ENCODE measurements at regions not wholly inside any gene's neighbourhood (a gene's known extent, or its start where the extent isn't known, plus 50 kb on each side); places are given as distances from the start of the nearest gene placed in this dataset.
"Not testable (repeated sequence)": the region's sequence is repeated elsewhere in the genome, so short reads cannot be mapped to it uniquely, and the experiment has no call there.

DNA sequence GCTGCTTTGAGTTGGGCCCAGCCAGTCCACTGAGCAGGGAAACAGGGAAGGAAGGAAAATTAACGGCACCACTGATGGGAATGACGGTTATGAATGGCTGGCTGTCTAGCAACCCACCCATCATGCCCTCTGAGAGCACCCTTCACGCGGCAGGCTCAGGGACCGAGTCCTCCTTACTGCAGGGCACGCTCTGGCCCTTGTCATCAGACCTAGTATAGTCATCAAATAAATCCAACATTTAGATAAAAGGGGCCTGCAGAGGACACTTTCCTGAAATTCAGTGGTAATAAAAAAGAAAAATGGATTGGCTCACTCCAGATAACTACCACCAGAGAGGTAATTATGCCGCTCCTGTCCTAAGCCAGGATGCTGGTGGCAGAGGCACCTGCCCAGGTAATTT is 509.4 kb downstream of the MATN1 start:
- ATAC-seq (no peak), DNase-seq (no peak)
- in situ Hi-C loops (cut with MboI; ENCODE audit: low sequenced_read_pairs in 4 of 4) (no loop called here), intact Hi-C loops (cut with DNase I; ENCODE audit: low total_unique reads) (no loop called here)
- no peak for TF ChIP-seq POLR2A (IDR thresholded peaks at IDR 0.05)
- no peak for TF ChIP-seq CTCF (IDR thresholded peaks at IDR 0.05 in 4 of 5, conservative IDR thresholded peaks at IDR 0.05 in 1 of 5)
- no peak overlapping the region for H3K4me3 ChIP-seq
- H3K27me3 ChIP-seq = no peaks in the 10 kb centered on the region
- no peaks in the 10 kb centered on the region for H3K9me3 ChIP-seq
- no peaks in the 10 kb centered on the region for H3K36me3 ChIP-seq
- H3K27ac ChIP-seq = no peak overlapping the region
- H3K4me1 ChIP-seq = no peaks in the 10 kb centered on the region

- in situ Hi-C loops (cut with MboI; ENCODE audit: low sequenced_read_pairs in 4 of 4); intact Hi-C loops (cut with DNase I; ENCODE audit: low total_unique reads); ATAC-seq; H3K27me3 ChIP-seq; H3K36me3 ChIP-seq; H3K9me3 ChIP-seq; H3K4me1 ChIP-seq; H3K27ac ChIP-seq; DNase-seq; H3K4me3 ChIP-seq: not testable (repeated sequence)
Measured at GRCh38 chr1:30207962-30208361, 515.4 kb downstream of the MATN1 start.

DNA sequence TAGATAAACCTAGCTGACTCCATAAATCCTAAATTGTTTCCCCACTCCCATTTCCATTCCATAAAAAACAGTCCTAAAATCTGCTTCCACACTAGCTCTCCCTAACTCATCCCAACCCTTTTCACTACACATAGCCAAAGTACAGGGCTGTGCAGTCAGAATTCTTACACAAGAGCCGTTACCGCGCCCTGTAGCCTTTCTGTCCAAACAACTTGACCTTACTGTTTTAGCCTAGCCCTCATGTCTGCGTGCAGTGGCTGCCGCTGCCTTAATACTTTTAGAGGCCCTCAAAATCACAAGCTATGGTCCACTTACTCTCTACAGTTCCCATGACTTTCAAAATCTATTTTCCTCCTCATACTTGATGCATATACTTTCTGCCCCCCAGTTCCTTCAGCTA is 516.8 kb downstream of the MATN1 start:
- in situ Hi-C loops (cut with MboI; ENCODE audit: low sequenced_read_pairs in 4 of 4); ATAC-seq: not testable (repeated sequence)

DNA sequence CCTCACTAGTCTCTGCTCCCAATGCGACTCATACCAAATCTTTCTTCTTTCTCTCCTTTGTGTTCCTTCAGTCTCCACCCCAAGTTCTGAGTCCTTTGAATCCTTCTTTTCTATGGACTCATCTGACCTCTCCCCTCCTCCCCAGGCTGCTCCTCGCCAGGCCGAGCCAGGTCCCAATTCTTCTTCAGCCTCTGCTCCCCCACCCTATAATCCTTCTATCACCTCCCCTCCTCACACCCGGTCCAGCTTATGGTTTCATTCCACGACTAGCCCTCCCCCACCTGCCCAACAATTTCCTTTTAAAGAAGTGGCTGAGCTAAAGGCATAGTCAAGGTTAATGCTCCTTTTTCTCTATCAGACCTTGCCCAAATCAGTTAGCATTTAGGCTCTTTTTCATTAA is 518.5 kb downstream of the MATN1 start:
- DNase-seq; H3K27me3 ChIP-seq; H3K4me3 ChIP-seq; ATAC-seq; H3K9me3 ChIP-seq; H3K4me1 ChIP-seq; H3K36me3 ChIP-seq; intact Hi-C loops (cut with DNase I; ENCODE audit: low total_unique reads); in situ Hi-C loops (cut with MboI; ENCODE audit: low sequenced_read_pairs in 4 of 4); H3K27ac ChIP-seq: not testable (repeated sequence)

More for the DNA sequence above, 516.8 kb downstream of the MATN1 start:
- H3K36me3 ChIP-seq; H3K4me3 ChIP-seq; H3K27me3 ChIP-seq; H3K9me3 ChIP-seq; H3K27ac ChIP-seq; H3K4me1 ChIP-seq; DNase-seq; intact Hi-C loops (cut with DNase I; ENCODE audit: low total_unique reads): not testable (repeated sequence)

DNA sequence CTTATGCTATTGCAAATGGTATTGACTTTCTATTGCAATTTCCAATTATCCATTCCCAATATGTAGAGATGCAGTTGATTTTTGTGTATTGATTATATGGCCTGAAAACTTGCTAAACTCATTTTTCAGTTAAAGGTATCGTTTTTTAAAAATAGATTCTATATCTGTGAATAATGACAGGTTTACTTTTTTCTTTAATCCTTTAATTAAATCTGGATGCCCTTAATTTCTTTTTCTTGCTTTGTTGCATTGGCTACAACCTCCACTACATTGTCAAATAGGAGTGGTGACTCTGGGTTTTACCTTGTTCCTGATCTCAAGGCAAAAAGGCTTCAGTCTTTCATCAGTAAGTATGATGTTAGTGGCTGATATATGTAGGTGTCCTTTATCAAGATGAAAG is 522.4 kb downstream of the MATN1 start:
- H3K4me3 ChIP-seq = no peak overlapping the region
- no peaks in the 10 kb centered on the region for H3K36me3 ChIP-seq
- H3K27ac ChIP-seq = no peak overlapping the region
- DNase-seq = no peak
- no peaks in the 10 kb centered on the region for H3K9me3 ChIP-seq
- intact Hi-C loops (cut with DNase I; ENCODE audit: low total_unique reads) (no loop called here), in situ Hi-C loops (cut with MboI; ENCODE audit: low sequenced_read_pairs in 4 of 4) (no loop called here)
- H3K27me3 ChIP-seq = no peaks in the 10 kb centered on the region
- no peak for ATAC-seq
- no peak for TF ChIP-seq CTCF (IDR thresholded peaks at IDR 0.05 in 4 of 5, conservative IDR thresholded peaks at IDR 0.05 in 1 of 5)
- TF ChIP-seq POLR2A (IDR thresholded peaks at IDR 0.05) = no peak
- H3K4me1 ChIP-seq = no peaks in the 10 kb centered on the region

DNA sequence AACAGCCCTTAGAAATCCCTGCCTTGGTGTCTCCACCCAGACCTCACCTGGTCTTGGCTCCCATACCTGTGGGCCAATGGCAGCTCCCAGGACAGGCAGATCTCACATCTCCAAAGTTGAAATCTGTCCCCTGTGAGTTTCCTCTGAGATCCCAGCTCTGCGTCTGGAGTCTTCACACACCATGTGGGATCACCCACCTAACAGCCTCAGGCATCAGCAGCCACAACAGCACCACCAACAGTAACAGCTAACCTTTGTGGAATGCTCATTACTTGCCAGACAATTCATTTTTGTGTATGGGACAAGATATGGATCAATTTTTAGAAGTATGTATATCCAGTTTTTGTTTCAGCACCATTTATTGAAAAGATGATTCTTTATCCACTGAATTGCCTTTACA is 523.2 kb downstream of the MATN1 start:
- H3K9me3 ChIP-seq = no peaks in the 10 kb centered on the region
- H3K27me3 ChIP-seq = no peaks in the 10 kb centered on the region
- no peak for DNase-seq
- in situ Hi-C loops (cut with MboI; ENCODE audit: low sequenced_read_pairs in 4 of 4) = no loop called here
- TF ChIP-seq CTCF (IDR thresholded peaks at IDR 0.05 in 4 of 5, conservative IDR thresholded peaks at IDR 0.05 in 1 of 5) = no peak
- no peak overlapping the region for H3K4me3 ChIP-seq
- intact Hi-C loops (cut with DNase I; ENCODE audit: low total_unique reads) = no loop called here
- no peaks in the 10 kb centered on the region for H3K36me3 ChIP-seq
- H3K4me1 ChIP-seq = no peaks in the 10 kb centered on the region
- no peak for ATAC-seq
- H3K27ac ChIP-seq = no peak overlapping the region

All from gastrocnemius medialis (tissue), 4 donors.